NCI-H2107 treated with DMSO at 0.1 percent for 48 hours (cell line): ENCODE measurements at regions not wholly inside any gene's neighbourhood (a gene's known extent, or its start where the extent isn't known, plus 50 kb on each side); places are given as distances from the start of the nearest gene placed in this dataset.

Experiments
- DNase-seq: peaks from one replicate; lab custom pipeline; 2025; ENCODE audit not compliant: unreplicated experiment; lab: John Stamatoyannopoulos, UW

- no peak for DNase-seq
These were observed 357.1 kb downstream of the TCERG1L start for GRCh38 chr10:130954326-130954905.

DNA sequence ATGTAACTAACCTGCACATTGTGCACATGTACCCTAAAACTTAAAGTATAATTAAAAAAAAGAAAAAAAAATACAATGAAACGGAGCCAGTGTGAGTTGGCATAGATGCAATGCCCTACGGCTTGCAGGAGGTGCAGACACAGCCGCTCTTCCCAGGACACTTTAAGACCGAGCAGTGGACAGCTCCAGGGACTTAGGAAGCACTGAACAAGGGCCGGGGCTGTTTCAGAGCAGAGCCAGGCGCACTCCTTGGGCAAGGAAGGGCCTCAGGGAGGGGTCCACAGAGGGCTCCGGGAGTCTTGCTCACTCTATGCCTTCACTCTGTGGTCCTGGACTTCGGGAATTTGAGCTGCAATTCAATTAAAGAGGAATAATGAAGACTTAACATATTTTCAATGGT is 355.3 kb downstream of the TCERG1L start:
- no peak for DNase-seq

DNA sequence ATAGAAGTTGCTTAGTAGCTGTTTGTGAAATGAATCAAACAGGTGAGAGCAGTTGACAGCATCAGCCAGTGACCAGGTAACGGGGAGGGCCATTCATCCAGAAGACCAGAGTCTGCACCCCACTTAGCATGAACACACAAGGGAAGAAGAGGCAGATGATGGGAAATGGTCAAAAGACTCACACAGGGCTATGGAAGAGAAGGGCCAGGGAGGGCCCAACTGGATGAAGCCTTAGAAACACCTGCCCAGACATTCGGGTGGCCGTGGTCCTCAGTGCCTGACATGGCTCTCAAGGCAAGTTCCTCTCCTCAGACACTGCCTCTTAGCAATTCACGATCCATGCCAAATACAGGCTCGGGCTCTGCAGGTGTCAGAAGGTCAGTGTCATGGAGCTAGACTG is 354.1 kb downstream of the TCERG1L start:
- DNase-seq, result no peak

DNA sequence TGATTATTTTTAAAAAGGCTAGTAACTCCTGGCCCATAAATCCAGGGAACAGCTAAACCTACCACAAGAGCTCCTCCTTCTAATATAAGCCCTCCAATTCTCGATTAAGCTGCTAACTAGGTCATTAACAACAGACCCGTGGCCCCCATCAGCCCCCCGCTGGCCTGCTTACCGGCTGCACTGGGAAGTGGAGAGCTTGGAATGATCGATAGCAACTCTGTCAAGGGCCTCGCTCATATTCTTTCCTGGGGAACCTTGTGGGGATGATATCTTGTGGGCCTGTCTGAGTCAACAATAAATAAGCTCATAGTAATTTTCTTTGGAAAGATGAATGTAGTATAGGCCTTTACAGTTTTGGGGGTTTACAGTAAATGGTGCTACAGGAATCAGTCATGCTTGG is 353.5 kb downstream of the TCERG1L start:
- no peak for DNase-seq

GRCh38 chr10:130958981-130959751 is 352.4 kb downstream of the TCERG1L start:
- no peak for DNase-seq

GRCh38 chr10:130959752-130960195 is 351.7 kb downstream of the TCERG1L start:
- DNase-seq, result no peak

DNA sequence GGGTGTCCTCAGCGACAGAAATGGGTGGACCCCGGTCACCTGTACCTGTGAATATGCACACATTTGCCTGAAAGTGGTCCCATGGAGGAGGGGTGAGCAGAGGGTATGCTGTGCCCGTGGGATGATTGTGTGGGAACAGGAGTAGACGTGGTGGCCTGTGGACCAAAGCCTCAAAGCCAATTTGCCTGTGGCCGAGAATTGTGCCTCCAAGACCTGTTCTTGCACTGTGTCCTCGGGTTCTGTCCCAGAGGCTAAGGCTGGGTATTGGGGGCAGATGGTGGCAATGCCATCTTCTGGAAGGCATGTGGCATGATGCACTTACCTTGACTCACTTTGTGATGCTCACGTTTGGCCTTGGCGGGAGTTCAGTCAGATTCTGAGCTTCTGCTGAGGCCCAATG is 351.0 kb downstream of the TCERG1L start:
- no peak for DNase-seq

DNA sequence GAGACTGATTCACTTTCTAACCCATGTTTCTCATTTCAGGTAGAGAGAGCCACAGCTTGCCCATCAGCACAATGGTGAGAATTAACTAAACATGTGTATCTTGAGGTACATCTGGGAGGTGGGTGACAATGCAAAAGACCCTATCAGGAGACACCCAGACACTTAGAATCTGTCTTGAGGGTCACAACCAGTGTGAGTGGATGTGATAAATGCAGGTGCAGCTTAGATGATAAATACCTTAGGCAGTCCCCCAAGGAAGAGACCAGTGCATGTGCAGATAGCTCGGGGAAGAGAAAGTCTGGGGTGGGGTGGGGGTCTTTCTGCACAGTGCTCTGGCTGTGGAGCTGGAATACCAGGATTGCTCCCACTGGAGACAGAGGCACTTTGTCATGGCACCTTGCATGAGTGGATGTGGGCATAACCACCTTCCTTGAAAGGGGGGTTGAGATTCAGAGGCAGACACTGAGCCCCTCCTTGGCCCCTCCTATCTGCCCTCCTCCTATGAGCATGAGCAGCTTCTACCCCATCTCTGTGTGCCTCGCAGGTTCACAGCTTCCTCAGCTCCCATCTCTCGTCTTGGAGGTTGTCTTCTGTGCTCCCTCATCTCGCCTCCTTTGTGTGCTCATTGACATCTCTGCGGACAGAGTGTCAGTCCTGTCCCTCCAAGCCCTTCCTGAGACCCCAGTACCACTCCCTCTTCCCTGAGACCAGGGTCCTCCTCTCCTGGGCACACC is 349.8 kb downstream of the TCERG1L start:
- no peak for DNase-seq

DNA sequence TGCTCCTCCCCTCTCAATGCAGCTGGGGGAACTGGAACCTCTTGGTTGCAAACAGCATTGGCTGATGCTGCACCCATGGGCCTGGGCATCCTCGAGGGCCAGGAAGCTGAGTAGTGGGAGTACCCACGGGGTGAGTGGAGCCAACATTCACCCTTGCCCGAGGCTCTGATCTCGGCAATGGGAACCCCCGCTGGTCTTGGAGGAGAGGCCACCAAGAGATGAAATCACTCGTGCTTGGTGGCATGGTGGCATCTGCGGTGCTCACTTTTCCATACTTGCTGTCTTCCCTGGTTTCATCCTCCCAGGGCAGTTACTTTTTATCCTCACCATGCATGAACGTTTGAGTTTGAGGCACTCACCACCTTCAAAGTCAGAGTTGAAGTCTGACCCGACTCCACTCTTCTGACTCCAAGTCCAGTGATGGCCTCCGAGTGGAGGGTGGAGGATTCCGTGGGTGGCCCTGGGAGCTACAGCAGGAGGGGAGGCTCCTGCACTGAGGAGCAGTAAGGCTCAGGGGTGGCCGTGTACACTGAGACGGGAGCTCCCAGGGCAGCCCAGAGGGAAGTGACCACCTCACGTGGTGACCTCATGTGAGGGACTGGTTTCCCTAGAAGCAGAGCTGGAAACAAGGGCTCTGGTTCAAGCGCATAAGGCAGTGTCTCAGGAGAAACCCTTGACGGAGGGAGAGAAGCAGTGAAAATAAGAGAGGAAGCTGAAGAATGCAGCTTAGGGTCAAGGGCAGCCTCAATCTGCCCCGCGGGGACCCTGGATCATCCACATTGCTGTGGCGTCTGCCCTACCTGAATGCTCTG is 349.1 kb downstream of the TCERG1L start:
- DNase-seq, result no peak

GRCh38 chr10:130963052-130963393 is 348.5 kb downstream of the TCERG1L start:
- DNase-seq, result no peak

- no peak for DNase-seq
These were observed 347.6 kb downstream of the TCERG1L start for GRCh38 chr10:130963786-130964522.

GRCh38 chr10:130964771-130965170 is 346.8 kb downstream of the TCERG1L start:
- no peak for DNase-seq

DNA sequence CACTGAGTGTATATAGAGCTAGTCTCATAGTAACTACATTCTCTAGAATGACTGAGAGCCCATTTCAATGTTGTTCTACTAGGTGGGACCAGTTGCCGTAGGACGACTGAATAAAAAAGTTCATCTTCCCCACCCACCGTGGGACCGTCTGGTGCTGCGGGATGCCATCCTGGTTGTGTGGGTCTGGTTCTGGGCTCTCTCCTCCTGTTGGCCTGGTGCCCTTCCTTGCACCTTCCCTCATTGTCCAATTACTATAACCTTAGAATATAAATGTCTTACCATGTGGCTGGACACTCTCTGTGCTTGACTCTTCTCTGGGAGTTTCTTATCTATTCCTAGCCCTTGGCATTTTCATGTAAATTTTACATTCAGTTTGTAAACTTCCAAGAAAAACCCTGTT is 344.4 kb downstream of the TCERG1L start:
- no peak for DNase-seq

DNA sequence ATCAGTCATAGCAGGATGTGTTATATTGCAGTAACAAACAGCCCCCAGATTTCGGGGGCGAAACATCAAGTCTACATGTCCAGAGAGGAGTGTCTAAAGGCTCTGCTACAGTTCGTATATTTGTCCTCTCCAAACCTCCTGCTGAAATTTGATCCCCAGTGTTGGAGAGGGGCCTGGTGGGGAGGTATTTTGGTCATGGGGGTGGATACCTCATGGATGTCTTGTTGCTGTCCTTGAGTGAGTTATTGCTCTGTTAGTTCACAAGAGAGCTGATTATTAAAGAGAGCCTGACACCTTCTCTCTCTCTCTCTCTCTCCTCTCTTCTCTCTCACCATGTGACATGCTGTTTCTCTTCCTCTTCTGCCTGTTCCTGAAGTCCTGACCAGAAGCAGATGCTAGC is 343.7 kb downstream of the TCERG1L start:
- DNase-seq, result no peak

GRCh38 chr10:130968511-130968910 is 343.0 kb downstream of the TCERG1L start:
- no peak for DNase-seq

DNA sequence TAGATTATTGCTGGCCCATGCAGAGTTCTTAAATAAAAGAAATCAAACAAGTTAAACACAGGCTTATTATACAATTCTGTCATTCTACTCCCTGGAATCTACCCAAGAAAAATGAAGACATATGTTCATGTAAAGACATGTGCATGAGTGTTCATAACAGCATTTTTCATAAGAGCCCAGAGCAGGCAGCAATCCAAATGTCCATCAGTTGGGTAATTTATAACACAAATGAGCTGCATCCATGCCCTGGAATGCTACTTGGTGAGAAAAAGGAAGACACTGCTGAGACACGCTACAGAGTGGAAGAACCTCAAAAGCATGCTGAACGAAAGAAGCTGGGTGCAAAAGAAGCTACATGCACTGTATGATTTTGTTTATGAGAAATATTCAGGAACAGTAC is 342.6 kb downstream of the TCERG1L start:
- no peak for DNase-seq

- DNase-seq, result no peak
These were observed 341.8 kb downstream of the TCERG1L start for GRCh38 chr10:130969700-130970099.

DNA sequence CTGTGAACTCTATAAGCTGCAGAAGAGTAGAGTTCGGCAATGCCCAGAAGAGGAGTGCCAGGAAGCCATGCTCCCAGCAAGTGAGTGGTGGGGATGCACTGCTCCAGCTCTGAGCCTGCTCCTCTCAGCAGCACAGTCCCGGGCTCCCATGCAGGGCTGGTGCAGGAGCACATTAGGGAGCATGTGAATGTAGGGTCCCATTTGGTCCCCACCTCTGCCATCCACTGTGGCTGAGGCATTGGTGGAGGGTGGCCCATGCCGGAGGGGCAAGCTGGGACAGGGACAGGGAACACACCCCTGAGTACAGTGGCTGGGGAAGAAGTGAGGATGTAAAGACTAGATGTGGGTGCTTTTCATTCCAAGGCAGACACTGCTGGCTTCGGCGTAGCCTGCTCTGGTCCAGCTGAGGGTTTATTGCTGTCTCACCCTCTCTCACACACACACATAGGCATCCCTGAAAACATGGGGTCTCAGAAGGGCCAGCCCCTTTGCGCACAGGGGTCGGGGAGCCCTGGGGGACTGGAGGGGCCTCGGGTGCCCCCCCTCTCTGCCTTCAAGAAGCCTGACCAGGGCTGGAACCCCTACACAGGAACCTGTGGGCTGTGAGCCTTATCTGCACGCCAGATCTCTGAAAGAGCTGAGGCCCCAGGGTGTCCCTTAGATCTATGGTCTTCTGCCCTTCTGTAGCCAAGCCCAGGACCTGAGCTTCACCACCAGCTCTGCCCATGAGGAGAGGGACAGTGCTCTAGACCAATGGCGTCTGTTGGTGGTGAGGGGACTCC is 341.0 kb downstream of the TCERG1L start:
- no peak for DNase-seq

- DNase-seq, result no peak
These were observed 340.4 kb downstream of the TCERG1L start for GRCh38 chr10:130971123-130971435.
